GM12878 (cell line): ENCODE measurements at regions not wholly inside any gene's neighbourhood (a gene's known extent, or its start where the extent isn't known, plus 50 kb on each side); places are given as distances from the start of the nearest gene placed in this dataset.

Source experiments
- GABPA ChIP-seq: IDR thresholded peaks from 2 replicates; pipeline ENCODE4 v1.6.1; 2014; ENCODE audit warnings: antibody characterized with exemption, low read depth, mild to moderate bottlenecking, inconsistent platforms
- HDAC6 ChIP-seq: fragments of 200-600 bp; sonication (generic); IDR thresholded peaks from one replicate; pipeline ENCODE4 v1.8.0; 2017; ENCODE audit warnings: antibody characterized with exemption; ENCODE audit not compliant: unreplicated experiment
- MYC ChIP-seq: IDR thresholded peaks from 2 replicates; pipeline ENCODE4 v1.6.1; 2011; ENCODE audit warnings: mild to moderate bottlenecking, low read length, moderate library complexity, inconsistent platforms; ENCODE audit not compliant: insufficient read depth, insufficient replicate concordance, insufficient read length, severe bottlenecking
- RFX5 ChIP-seq: IDR thresholded peaks from 2 replicates; pipeline ENCODE4 v1.6.1; 2011; ENCODE audit warnings: low read depth, low read length, improper control_type of control experiment
- ZNF24 ChIP-seq: fragments of 450-650 bp; IDR thresholded peaks from 2 replicates; pipeline ENCODE4 v1.6.1; 2017; ENCODE audit warnings: antibody characterized with exemption, mild to moderate bottlenecking
- TF ChIP-seq, protein P1 (sequence below): fragments of 450-650 bp; IDR thresholded peaks from 2 replicates; pipeline ENCODE4 v1.6.1; 2014; ENCODE audit warnings: mild to moderate bottlenecking
- TF ChIP-seq, protein P2 (sequence below): IDR thresholded peaks from 2 replicates; pipeline ENCODE4 v1.6.1; 2011; ENCODE audit warnings: borderline replicate concordance, low read depth, mild to moderate bottlenecking, moderate library complexity, low read length; ENCODE audit not compliant: insufficient read depth, poor library complexity, severe bottlenecking

GRCh38 chr3:158976966-158977365 is 175.1 kb downstream of the MFSD1 start:
- TF ChIP-seq, protein P1, sequence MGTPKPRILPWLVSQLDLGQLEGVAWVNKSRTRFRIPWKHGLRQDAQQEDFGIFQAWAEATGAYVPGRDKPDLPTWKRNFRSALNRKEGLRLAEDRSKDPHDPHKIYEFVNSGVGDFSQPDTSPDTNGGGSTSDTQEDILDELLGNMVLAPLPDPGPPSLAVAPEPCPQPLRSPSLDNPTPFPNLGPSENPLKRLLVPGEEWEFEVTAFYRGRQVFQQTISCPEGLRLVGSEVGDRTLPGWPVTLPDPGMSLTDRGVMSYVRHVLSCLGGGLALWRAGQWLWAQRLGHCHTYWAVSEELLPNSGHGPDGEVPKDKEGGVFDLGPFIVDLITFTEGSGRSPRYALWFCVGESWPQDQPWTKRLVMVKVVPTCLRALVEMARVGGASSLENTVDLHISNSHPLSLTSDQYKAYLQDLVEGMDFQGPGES = no peak
- TF ChIP-seq MYC (no peak), GABPA (no peak), HDAC6 (no peak), RFX5 (no peak), ZNF24 (no peak)
- TF ChIP-seq, protein P2, sequence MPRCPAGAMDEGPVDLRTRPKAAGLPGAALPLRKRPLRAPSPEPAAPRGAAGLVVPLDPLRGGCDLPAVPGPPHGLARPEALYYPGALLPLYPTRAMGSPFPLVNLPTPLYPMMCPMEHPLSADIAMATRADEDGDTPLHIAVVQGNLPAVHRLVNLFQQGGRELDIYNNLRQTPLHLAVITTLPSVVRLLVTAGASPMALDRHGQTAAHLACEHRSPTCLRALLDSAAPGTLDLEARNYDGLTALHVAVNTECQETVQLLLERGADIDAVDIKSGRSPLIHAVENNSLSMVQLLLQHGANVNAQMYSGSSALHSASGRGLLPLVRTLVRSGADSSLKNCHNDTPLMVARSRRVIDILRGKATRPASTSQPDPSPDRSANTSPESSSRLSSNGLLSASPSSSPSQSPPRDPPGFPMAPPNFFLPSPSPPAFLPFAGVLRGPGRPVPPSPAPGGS = no peak
